GM12878 (cell line): ENCODE measurements at regions not wholly inside any gene's neighbourhood (a gene's known extent, or its start where the extent isn't known, plus 50 kb on each side); places are given as distances from the start of the nearest gene placed in this dataset.

ENCODE experiments used
- ATAC-seq: fragments of 200-7000 bp; cut with Tn5 transposase; 3 replicates; pipeline ENCODE4 v1.9.1; 2020; ENCODE audit warnings: mild to moderate bottlenecking, moderate library complexity
- BruUV-seq: library from RNA; stranded (reverse); fragments of 400-500 nt; replicated peaks from 2 replicates; lab custom pipeline; 2021; lab: Mats Ljungman, UMichigan
- CTCF ChIA-PET: fragments of 300-600 bp; sonication (Branson Sonifier 250); formaldehyde crosslinking; extraction: SDS; loops from one replicate; lab custom pipeline; 2021; ENCODE audit warnings: inconsistent platforms; lab: Yijun Ruan, JAX
- POLR2A ChIA-PET: fragments of 350-600 bp; formaldehyde crosslinking; extraction: SDS; loops from one replicate; lab custom pipeline; 2021; ENCODE audit warnings: inconsistent platforms; lab: Charles Lee
- RAD21 ChIA-PET: fragments of 300-600 bp; sonication (Branson Sonifier 250); formaldehyde crosslinking; loops from one replicate; lab custom pipeline; 2023; ENCODE audit warnings: antibody characterized with exemption; ENCODE audit not compliant: unreplicated experiment; lab: Charles Lee
- SMC1A ChIA-PET: fragments of 300-600 bp; sonication (Branson Sonifier 250); formaldehyde crosslinking; loops from one replicate; lab custom pipeline; 2023; ENCODE audit not compliant: unreplicated experiment, uncharacterized antibody; lab: Charles Lee
- DNase-seq: peaks from one replicate; pipeline ENCODE4 v3.0.0-alpha.2; 2011; ENCODE audit warnings: low read depth, low spot score
- FAIRE-seq: peaks from 3 replicates; lab custom pipeline; 2011; peaks lifted over from hg19 to GRCh38; lab: Jason Lieb, UNC
- H2AFZ ChIP-seq: 2 replicates; pipeline ENCODE4 v1.6.0; 2011; ENCODE audit warnings: low read depth, low read length, control low read depth; ENCODE audit not compliant: control insufficient read depth
- H3K27ac ChIP-seq: 2 replicates; pipeline ENCODE4 v1.5.1; 2011; ENCODE audit warnings: control low read depth; ENCODE audit not compliant: control insufficient read depth, insufficient read depth
- H3K27me3 ChIP-seq, 2 experiments: replicated peaks in 1 of 2; 2 replicates each; pipeline versions ENCODE4 v1.6.0 to v1.6.1; 2011; ENCODE audit warnings: low read length in 1 of 2; ENCODE audit not compliant: control insufficient read depth in 2 of 2, insufficient read depth in 2 of 2
- H3K36me3 ChIP-seq, 2 experiments: 2 replicates each; pipeline ENCODE4 v1.5.1; 2011; ENCODE audit warnings: low read length in 1 of 2; ENCODE audit not compliant: control insufficient read depth in 2 of 2, insufficient read depth in 2 of 2
- H3K4me1 ChIP-seq: 2 replicates; pipeline ENCODE4 v1.6.1; 2011; ENCODE audit warnings: mild to moderate bottlenecking, low read length, moderate library complexity, mixed read lengths; ENCODE audit not compliant: control insufficient read depth, insufficient read depth
- H3K4me2 ChIP-seq: 2 replicates; pipeline ENCODE4 v1.6.0; 2011; ENCODE audit warnings: control low read depth; ENCODE audit not compliant: control insufficient read depth, insufficient read depth
- H3K4me3 ChIP-seq: fragments of 200-600 bp; sonication (generic); 2 replicates; pipeline ENCODE4 v1.5.1; 2016
- H3K79me2 ChIP-seq: 2 replicates; pipeline ENCODE4 v1.6.0; 2011; ENCODE audit warnings: low read length; ENCODE audit not compliant: control insufficient read depth, insufficient read depth
- H3K9ac ChIP-seq: 2 replicates; pipeline ENCODE4 v1.8.0; 2011; ENCODE audit warnings: low read length, control low read depth, mixed read lengths; ENCODE audit not compliant: control insufficient read depth, insufficient read depth
- H3K9me3 ChIP-seq: replicated peaks from 3 replicates; pipeline ENCODE4 v1.5.1; 2011; ENCODE audit warnings: mild to moderate bottlenecking, low read length; ENCODE audit not compliant: control insufficient read depth, insufficient read depth
- H4K20me1 ChIP-seq: 2 replicates; pipeline ENCODE4 v1.6.0; 2011; ENCODE audit not compliant: control insufficient read depth, insufficient read depth
- BCLAF1 ChIP-seq: fragments of 450-650 bp; IDR thresholded peaks from 2 replicates; pipeline ENCODE4 v1.6.1; 2017; ENCODE audit warnings: antibody characterized with exemption, mild to moderate bottlenecking, moderate library complexity
- E4F1 ChIP-seq: fragments of 450-650 bp; IDR thresholded peaks from 2 replicates; pipeline ENCODE4 v1.6.1; 2018; ENCODE audit warnings: borderline replicate concordance, mild to moderate bottlenecking; ENCODE audit not compliant: partially characterized antibody
- FOXM1 ChIP-seq: IDR thresholded peaks from 2 replicates; pipeline ENCODE4 v1.6.1; 2012; ENCODE audit warnings: low read depth, mild to moderate bottlenecking, inconsistent platforms, low read length, moderate library complexity
- IRF3 ChIP-seq: fragments of 450-650 bp; IDR thresholded peaks from 2 replicates; pipeline ENCODE4 v1.6.1; 2014; ENCODE audit warnings: mild to moderate bottlenecking
- MTA3 ChIP-seq: IDR thresholded peaks from 2 replicates; pipeline ENCODE4 v1.6.1; 2012; ENCODE audit warnings: low read length, inconsistent platforms, borderline replicate concordance
- NFYB ChIP-seq: IDR thresholded peaks from 2 replicates; pipeline ENCODE4 v1.6.1; 2011; ENCODE audit warnings: low read depth, mild to moderate bottlenecking, low read length, improper control_type of control experiment, moderate library complexity; ENCODE audit not compliant: insufficient read depth
- NR2F1 ChIP-seq: fragments of 450-650 bp; conservative IDR thresholded peaks from 2 replicates; pipeline ENCODE4 v1.6.1; 2017; ENCODE audit warnings: mild to moderate bottlenecking
- RAD51 ChIP-seq: fragments of 450-650 bp; IDR thresholded peaks from 2 replicates; pipeline ENCODE4 v1.6.1; 2016; ENCODE audit warnings: moderate library complexity, mild to moderate bottlenecking, inconsistent platforms
- SKIL ChIP-seq: fragments of 450-650 bp; IDR thresholded peaks from 2 replicates; pipeline ENCODE4 v1.6.1; 2017; ENCODE audit warnings: mild to moderate bottlenecking, low read depth, inconsistent platforms; ENCODE audit not compliant: poor library complexity, severe bottlenecking
- ZNF207 ChIP-seq: fragments of 450-650 bp; IDR thresholded peaks from 2 replicates; pipeline ENCODE4 v1.6.1; 2014; ENCODE audit warnings: antibody characterized with exemption, mild to moderate bottlenecking, borderline replicate concordance
- ZNF592 ChIP-seq: fragments of 450-650 bp; IDR thresholded peaks from 2 replicates; pipeline ENCODE4 v1.6.1; 2017; ENCODE audit warnings: mild to moderate bottlenecking, moderate library complexity
- WGBS: methylation state at CpG from one replicate; pipeline ENCODE4 v1.1.6; 2016; ENCODE audit warnings: low lambda C conversion rate; ENCODE audit not compliant: insufficient replicate concordance, insufficient coverage; ENCODE audit errors: missing lambda C conversion rate; 5-methylcytosine and 5-hydroxymethylcytosine counted together
- in situ Hi-C: fragments of 300-500 bp; cut with MboI; formaldehyde crosslinking; loops from 9 replicates; pipeline ENCODE4 v1.14.3; 2018; ENCODE audit warnings: mixed read lengths
- intact Hi-C: fragments of 100-400 bp; cut with micrococcal nuclease; formaldehyde crosslinking; loops from one replicate; pipeline ENCODE4 v1.14.2; 2022; ENCODE audit not compliant: unreplicated experiment

GRCh38 chr1:208844158-208844557 is 600.0 kb upstream of the PLXNA2 start:
- no peak overlapping the region for H2AFZ ChIP-seq
- no peaks in the 10 kb centered on the region for H3K4me1 ChIP-seq
- WGBS: 30% methylated on average over 3 of the region's 3 CpGs
- FAIRE-seq (no peak), DNase-seq (no peak), ATAC-seq (no peak)
- no peaks in the 10 kb centered on the region for H3K9me3 ChIP-seq
- no peaks in the 10 kb centered on the region for H3K36me3 ChIP-seq
- H3K4me3 ChIP-seq: no peak overlapping the region
- no peak overlapping the region for H3K4me2 ChIP-seq
- H3K27ac ChIP-seq: no peak overlapping the region
- SMC1A ChIA-PET: no interaction called here
- H4K20me1 ChIP-seq: no peaks in the 10 kb centered on the region
- intact Hi-C loops: no loop called here
- H3K79me2 ChIP-seq: no peaks in the 10 kb centered on the region
- H3K9ac ChIP-seq: no peak overlapping the region
- RAD21 ChIA-PET: no interaction called here
- CTCF ChIA-PET: no interaction called here
- POLR2A ChIA-PET: no interaction called here
- no TSS peak for BruUV-seq
- in situ Hi-C loops: no loop called here
- H3K27me3 ChIP-seq: peaks cover 0 to 2% of the 10 kb centered on the region in 2 experiments; a peak in 2 of 4 replicates
- TF ChIP-seq RAD51 (no peak), MTA3 (no peak), NFYB (no peak), ZNF592 (no peak), IRF3 (no peak), SKIL (no peak), BCLAF1 (no peak), ZNF207 (no peak), NR2F1 (no peak), E4F1 (no peak), FOXM1 (no peak)
